Mucosa of descending colon (tissue), 3 donors: ENCODE measurements at regions not wholly inside any gene's neighbourhood (a gene's known extent, or its start where the extent isn't known, plus 50 kb on each side); places are given as distances from the start of the nearest gene placed in this dataset.

ENCODE experiments used
- ATAC-seq: fragments of 200-7000 bp; cut with Tn5 transposase; one replicate; pipeline ENCODE4 v1.9.1; 2020; ENCODE audit warnings: mild to moderate bottlenecking, moderate library complexity
- DNase-seq, 3 donors: peaks; one replicate each; pipeline ENCODE4 v3.0.0-alpha.2; 2020
- H3K36me3 ChIP-seq: fragments of 200-600 bp; one replicate; pipeline ENCODE4 v1.8.0; 2021; ENCODE audit warnings: low read depth, mild to moderate bottlenecking
- H3K4me1 ChIP-seq: fragments of 200-600 bp; one replicate; pipeline ENCODE4 v1.8.0; 2021; ENCODE audit warnings: low read depth, mild to moderate bottlenecking
- H3K4me3 ChIP-seq: fragments of 200-600 bp; one replicate; pipeline ENCODE4 v1.8.0; 2021; ENCODE audit warnings: mild to moderate bottlenecking
- H3K9me3 ChIP-seq: fragments of 200-600 bp; one replicate; pipeline ENCODE4 v1.8.0; 2021; ENCODE audit warnings: mild to moderate bottlenecking
- intact Hi-C, 2 donors: fragments of 100-400 bp; cut with DNase I in 1 of 2; cut with micrococcal nuclease in 1 of 2; formaldehyde crosslinking; loops; one replicate each; pipeline versions ENCODE4 v1.11.0 to v1.11.1; 2022; cut with DNase I, micrococcal nuclease
- TF ChIP-seq, protein P1 (sequence below): fragments of 200-600 bp; IDR thresholded peaks from one replicate; pipeline ENCODE4 v1.8.0; 2022; ENCODE audit warnings: antibody characterized with exemption, mild to moderate bottlenecking
- donor health status: DM: no; HTN: no; CAD: no; lungs with moderate emphysema.
- donor health status: DM: no; HTN: no; CAD: no.
- donor health status: DM: no; HTN: yes; CAD: no.

DNA sequence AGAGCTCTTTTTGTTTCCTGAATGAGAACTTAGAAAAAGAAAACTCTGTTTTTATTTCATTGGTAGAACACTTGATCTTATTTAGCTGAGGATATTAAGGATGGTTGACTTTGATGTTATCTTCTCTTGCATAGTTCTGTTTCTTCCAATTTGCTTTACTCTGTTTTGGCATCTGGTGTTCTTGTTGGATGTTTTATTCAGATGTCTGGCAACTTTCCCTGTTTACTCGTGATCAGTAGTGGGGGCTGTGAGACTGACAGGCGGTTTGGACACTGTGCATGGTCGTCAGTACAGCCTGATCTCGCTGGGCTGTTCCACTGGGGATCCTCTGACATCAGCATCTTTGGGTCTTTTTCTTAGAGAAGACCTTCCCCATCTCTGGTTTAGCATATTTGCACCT lies 100.1 kb downstream of the TSN start:
- TF ChIP-seq, protein P1, sequence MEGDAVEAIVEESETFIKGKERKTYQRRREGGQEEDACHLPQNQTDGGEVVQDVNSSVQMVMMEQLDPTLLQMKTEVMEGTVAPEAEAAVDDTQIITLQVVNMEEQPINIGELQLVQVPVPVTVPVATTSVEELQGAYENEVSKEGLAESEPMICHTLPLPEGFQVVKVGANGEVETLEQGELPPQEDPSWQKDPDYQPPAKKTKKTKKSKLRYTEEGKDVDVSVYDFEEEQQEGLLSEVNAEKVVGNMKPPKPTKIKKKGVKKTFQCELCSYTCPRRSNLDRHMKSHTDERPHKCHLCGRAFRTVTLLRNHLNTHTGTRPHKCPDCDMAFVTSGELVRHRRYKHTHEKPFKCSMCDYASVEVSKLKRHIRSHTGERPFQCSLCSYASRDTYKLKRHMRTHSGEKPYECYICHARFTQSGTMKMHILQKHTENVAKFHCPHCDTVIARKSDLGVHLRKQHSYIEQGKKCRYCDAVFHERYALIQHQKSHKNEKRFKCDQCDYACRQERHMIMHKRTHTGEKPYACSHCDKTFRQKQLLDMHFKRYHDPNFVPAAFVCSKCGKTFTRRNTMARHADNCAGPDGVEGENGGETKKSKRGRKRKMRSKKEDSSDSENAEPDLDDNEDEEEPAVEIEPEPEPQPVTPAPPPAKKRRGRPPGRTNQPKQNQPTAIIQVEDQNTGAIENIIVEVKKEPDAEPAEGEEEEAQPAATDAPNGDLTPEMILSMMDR, result no peak
- no peaks in the 10 kb centered on the region for H3K9me3 ChIP-seq
- intact Hi-C loops, result no loop called here
- ATAC-seq (no peak), DNase-seq (no peak)
- no peak overlapping the region for H3K4me3 ChIP-seq
- H3K36me3 ChIP-seq, result no peaks in the 10 kb centered on the region
- no peaks in the 10 kb centered on the region for H3K4me1 ChIP-seq

DNA sequence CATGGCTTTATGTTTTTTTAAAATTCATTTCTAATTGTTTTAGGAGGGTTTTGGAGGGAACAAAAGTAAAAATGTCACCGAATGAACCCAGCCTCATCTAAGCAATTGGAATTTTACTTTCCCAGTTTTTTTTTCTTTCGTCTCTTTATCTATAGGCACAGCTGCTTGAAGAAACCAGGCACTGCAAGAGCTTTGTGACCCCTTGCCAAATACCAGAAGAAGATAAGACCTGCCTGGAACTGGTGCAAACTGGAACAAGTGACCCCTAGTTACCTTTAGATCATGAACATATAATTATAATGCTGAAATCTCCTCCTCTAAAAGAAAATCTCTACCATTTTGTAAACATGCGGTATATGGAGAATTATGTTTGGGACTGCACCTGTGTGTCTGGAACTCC lies 100.9 kb downstream of the TSN start:
- Histone ChIP-seq H3K4me3 (no peak overlapping the region), H3K36me3 (no peaks in the 10 kb centered on the region), H3K9me3 (no peaks in the 10 kb centered on the region), H3K4me1 (no peaks in the 10 kb centered on the region)
- no peak for DNase-seq
- ATAC-seq, result no peak
- intact Hi-C loops, result no loop called here
- TF ChIP-seq, protein P1, result no peak

- H3K4me3 ChIP-seq, result no peak overlapping the region
- TF ChIP-seq, protein P1, result no peak
- no peaks in the 10 kb centered on the region for H3K4me1 ChIP-seq
- intact Hi-C loops, result no loop called here
- no peaks in the 10 kb centered on the region for H3K9me3 ChIP-seq
- DNase-seq (no peak), ATAC-seq (no peak)
- H3K36me3 ChIP-seq, result no peaks in the 10 kb centered on the region
Measured at GRCh38 chr2:121858369-121858768, 102.9 kb downstream of the TSN start.

- H3K9me3 ChIP-seq, result no peaks in the 10 kb centered on the region
- intact Hi-C loops, result no loop called here
- ATAC-seq (no peak), DNase-seq (no peak)
- no peaks in the 10 kb centered on the region for H3K4me1 ChIP-seq
- H3K36me3 ChIP-seq, result no peaks in the 10 kb centered on the region
- H3K4me3 ChIP-seq, result no peak overlapping the region
- TF ChIP-seq, protein P1, result no peak
Measured at GRCh38 chr2:121858847-121859246, 103.4 kb downstream of the TSN start.

- ATAC-seq (no peak), DNase-seq (no peak)
- intact Hi-C loops, result no loop called here
Measured at GRCh38 chr2:121860033-121860757, 104.7 kb downstream of the TSN start.

More at GRCh38 chr2:121860033-121860757, 104.7 kb downstream of the TSN start:
- Histone ChIP-seq H3K36me3 (no peaks in the 10 kb centered on the region), H3K4me3 (no peak overlapping the region), H3K4me1 (no peaks in the 10 kb centered on the region), H3K9me3 (no peaks in the 10 kb centered on the region)
- TF ChIP-seq, protein P1, result no peak
